GM23248 (cell line): ENCODE measurements at regions not wholly inside any gene's neighbourhood (a gene's known extent, or its start where the extent isn't known, plus 50 kb on each side); places are given as distances from the start of the nearest gene placed in this dataset.

ENCODE experiments used
- EZH2 ChIP-seq: fragments of 200-600 bp; sonication (generic); IDR thresholded peaks from 2 replicates; pipeline ENCODE4 v1.6.1; 2018; ENCODE audit warnings: antibody characterized with exemption, mild to moderate bottlenecking; ENCODE audit not compliant: insufficient read depth, poor library complexity, severe bottlenecking
- EZH2phosphoT487 ChIP-seq: fragments of 200-600 bp; sonication (generic); IDR thresholded peaks from 2 replicates; pipeline ENCODE4 v1.6.1; 2018; ENCODE audit warnings: antibody characterized with exemption, moderate library complexity, mild to moderate bottlenecking, low read depth; ENCODE audit not compliant: insufficient read depth

- no peak for TF ChIP-seq EZH2
- TF ChIP-seq EZH2phosphoT487 = no peak
Measured at GRCh38 chr2:155368934-155369333, 670.4 kb downstream of the KCNJ3 start.
